ENCODE measurements at regions not wholly inside any gene's neighbourhood (a gene's known extent, or its start where the extent isn't known, plus 50 kb on each side); places are given as distances from the start of the nearest gene placed in this dataset.

DNA sequence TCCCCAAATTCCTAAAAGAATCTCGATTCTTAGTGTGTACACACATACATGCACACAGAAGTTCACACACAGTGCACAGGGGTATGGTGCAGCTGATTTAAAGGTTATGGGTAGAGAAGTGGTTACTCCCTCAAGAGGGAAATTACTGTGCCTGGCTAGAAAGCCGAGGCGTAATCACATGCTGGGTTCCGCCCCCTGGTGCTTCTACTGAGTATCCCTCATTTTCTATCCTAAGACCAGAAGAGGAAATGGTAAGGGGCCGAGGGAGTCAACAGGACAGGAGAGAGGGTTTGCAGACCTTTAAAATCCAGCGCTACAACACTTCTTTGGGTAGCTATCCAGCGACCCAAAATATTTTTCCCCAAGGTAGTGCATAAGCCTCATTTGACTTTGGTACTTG lies 147.3 kb upstream of the TMEM196 start:
- Histone ChIP-seq H3K36me3 (no peaks in the 10 kb centered on the region), H3K27ac (no peak overlapping the region), H3K9me3 (no peaks in the 10 kb centered on the region), H3K4me3 (no peak overlapping the region), H3K4me1 (ENCODE audit: insufficient read depth) (peaks cover 3% of the 10 kb centered on the region), H3K27me3 (no peaks in the 10 kb centered on the region)
- no peak for DNase-seq
- TF ChIP-seq, protein P1, sequence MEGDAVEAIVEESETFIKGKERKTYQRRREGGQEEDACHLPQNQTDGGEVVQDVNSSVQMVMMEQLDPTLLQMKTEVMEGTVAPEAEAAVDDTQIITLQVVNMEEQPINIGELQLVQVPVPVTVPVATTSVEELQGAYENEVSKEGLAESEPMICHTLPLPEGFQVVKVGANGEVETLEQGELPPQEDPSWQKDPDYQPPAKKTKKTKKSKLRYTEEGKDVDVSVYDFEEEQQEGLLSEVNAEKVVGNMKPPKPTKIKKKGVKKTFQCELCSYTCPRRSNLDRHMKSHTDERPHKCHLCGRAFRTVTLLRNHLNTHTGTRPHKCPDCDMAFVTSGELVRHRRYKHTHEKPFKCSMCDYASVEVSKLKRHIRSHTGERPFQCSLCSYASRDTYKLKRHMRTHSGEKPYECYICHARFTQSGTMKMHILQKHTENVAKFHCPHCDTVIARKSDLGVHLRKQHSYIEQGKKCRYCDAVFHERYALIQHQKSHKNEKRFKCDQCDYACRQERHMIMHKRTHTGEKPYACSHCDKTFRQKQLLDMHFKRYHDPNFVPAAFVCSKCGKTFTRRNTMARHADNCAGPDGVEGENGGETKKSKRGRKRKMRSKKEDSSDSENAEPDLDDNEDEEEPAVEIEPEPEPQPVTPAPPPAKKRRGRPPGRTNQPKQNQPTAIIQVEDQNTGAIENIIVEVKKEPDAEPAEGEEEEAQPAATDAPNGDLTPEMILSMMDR (IDR thresholded peaks at IDR 0.05), result no peak
- TF ChIP-seq POLR2A (IDR thresholded peaks at IDR 0.05), result no peak
- TF ChIP-seq EP300 (IDR thresholded peaks at IDR 0.05), result no peak
- 90 to 94% (median 92%) methylated on average over 7 of the region's 7 CpGs for WGBS, 3 donors
- intact Hi-C loops (cut with DNase I), result no loop called here

DNA sequence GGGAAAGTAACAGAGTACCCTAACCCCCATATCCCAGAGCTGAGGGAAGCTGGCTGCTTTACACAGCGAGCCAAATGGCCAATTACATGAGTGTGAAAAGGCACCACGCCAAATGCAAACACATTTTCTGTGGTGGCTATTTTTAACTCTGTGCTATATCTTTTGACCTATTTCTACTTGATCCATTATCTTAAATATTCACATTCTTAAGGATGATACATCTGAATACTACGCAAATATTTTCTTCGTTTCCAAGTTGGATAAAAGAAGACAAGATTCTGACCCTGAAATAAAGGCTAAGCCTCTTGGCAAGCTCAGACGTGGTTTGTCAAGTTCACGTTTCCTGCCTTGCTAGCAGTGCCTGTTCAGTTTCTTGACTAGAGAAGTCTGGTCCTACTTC lies 146.7 kb upstream of the TMEM196 start:
- H3K27me3 ChIP-seq, result no peaks in the 10 kb centered on the region
- no peaks in the 10 kb centered on the region for H3K36me3 ChIP-seq
- H3K4me1 ChIP-seq (ENCODE audit: insufficient read depth), result peaks cover 3% of the 10 kb centered on the region
- no peak overlapping the region for H3K4me3 ChIP-seq
- no peak for DNase-seq
- TF ChIP-seq EP300 (IDR thresholded peaks at IDR 0.05) (no peak), POLR2A (IDR thresholded peaks at IDR 0.05) (no peak)
- TF ChIP-seq, protein P1 (IDR thresholded peaks at IDR 0.05), result no peak
- 8 to 14% (median 9%) methylated on average over 6 of the region's 6 CpGs for WGBS, 3 donors
- intact Hi-C loops (cut with DNase I), result no loop called here
- no peaks in the 10 kb centered on the region for H3K9me3 ChIP-seq
- H3K27ac ChIP-seq, result no peak overlapping the region

DNA sequence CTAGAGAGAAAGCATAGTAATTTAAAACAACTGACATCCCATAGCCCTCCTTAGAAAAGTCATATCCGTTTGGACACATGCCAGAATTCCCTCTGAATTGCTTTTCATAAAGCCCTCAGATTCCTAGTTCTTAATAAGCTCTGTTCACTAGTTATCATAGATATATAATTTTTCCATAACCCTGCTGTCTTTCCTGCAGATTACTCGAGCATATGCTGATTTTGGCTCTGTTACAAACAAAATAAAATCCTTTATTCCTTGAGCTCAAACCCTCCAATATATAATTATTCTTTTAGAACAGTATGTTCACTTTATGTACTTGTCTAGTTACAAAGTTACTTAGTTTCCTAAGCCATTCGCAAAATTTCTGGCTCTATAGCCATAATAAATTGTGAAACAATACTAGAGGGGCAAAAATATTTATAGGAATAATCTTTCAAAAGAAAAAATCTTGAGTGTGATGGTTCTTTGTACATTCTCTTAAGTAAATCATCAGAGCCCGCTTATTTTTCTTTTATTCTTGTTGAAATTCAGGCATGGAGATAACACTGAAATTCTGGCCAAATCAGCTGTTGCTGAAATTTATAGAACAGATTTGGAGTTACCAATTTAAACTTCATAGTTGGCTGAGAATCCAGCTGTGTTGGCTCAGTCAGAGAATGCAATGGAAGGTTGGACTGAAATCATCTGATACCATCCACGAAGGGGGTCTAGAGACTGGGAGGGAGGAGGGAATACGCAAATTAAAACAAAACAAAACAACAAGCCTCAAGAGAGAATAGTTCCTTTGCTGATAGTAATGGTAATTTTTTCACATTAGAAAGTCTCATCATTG lies 146.1 kb upstream of the TMEM196 start:
- intact Hi-C loops (cut with DNase I), result no loop called here
- TF ChIP-seq, protein P1 (IDR thresholded peaks at IDR 0.05), result no peak
- TF ChIP-seq EP300 (IDR thresholded peaks at IDR 0.05) (no peak), POLR2A (IDR thresholded peaks at IDR 0.05) (no peak)
- H3K27me3 ChIP-seq, result no peaks in the 10 kb centered on the region
- no peak overlapping the region for H3K4me3 ChIP-seq
- H3K27ac ChIP-seq, result no peak overlapping the region
- H3K4me1 ChIP-seq (ENCODE audit: insufficient read depth), result peaks cover 3% of the 10 kb centered on the region
- no peaks in the 10 kb centered on the region for H3K36me3 ChIP-seq
- WGBS, 3 donors, result 2 to 6% (median 4%) methylated on average over 6 of the region's 6 CpGs
- H3K9me3 ChIP-seq, result no peaks in the 10 kb centered on the region
- no peak for DNase-seq

DNA sequence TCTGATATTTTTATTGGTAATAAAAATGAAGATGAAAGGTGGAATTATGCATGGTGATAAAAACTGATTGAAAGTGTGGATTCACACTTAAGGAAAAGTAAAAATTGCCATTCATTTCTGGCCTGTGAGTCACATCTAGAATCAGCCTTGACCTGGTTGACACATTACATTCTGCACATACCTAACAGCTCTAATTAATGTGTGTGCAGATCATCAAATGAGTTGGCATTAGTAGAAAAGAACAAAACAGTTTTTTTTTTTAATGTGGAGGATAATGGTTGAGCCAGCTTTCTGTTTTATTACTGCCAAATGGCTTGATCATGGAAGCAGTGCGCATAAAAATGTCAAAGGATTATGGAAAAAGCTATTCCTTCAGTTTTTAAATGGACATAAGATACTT lies 142.6 kb upstream of the TMEM196 start:
- WGBS, 3 donors, result 46 to 63% (median 58%) methylated on average over 1 of the region's 1 CpG
- intact Hi-C loops (cut with DNase I), result no loop called here
- TF ChIP-seq EP300 (IDR thresholded peaks at IDR 0.05), result no peak
- no peak for TF ChIP-seq POLR2A (IDR thresholded peaks at IDR 0.05)
- TF ChIP-seq, protein P1 (IDR thresholded peaks at IDR 0.05), result no peak

More for the DNA sequence above, 142.6 kb upstream of the TMEM196 start:
- H3K27me3 ChIP-seq, result no peaks in the 10 kb centered on the region
- no peak overlapping the region for H3K27ac ChIP-seq
- H3K9me3 ChIP-seq, result no peaks in the 10 kb centered on the region
- H3K4me1 ChIP-seq (ENCODE audit: insufficient read depth), result peaks cover 3% of the 10 kb centered on the region
- H3K4me3 ChIP-seq, result no peak overlapping the region
- no peak for DNase-seq
- no peaks in the 10 kb centered on the region for H3K36me3 ChIP-seq

All from ovary (tissue), 7 donors.